MM.1S (cell line): ENCODE measurements at regions not wholly inside any gene's neighbourhood (a gene's known extent, or its start where the extent isn't known, plus 50 kb on each side); places are given as distances from the start of the nearest gene placed in this dataset.

Experiments used
- DNase-seq: peaks from one replicate; pipeline ENCODE4 v3.0.0-alpha.2; 2015
- H2AFZ ChIP-seq: fragments of 300-600 bp; sonication (generic); 2 replicates; pipeline ENCODE4 v1.6.0; 2016; ENCODE audit warnings: antibody characterized with exemption, low read length
- H3F3A ChIP-seq: fragments of 300-600 bp; sonication (generic); 2 replicates; pipeline ENCODE4 v1.6.1; 2016; ENCODE audit warnings: mild to moderate bottlenecking, antibody characterized with exemption, low read length, moderate library complexity, mixed read lengths; ENCODE audit not compliant: insufficient read depth
- H3K27ac ChIP-seq: fragments of 300-600 bp; sonication (generic); 2 replicates; pipeline ENCODE4 v1.5.1; 2016; ENCODE audit warnings: mild to moderate bottlenecking, low read length
- H3K27me3 ChIP-seq: fragments of 300-600 bp; sonication (generic); replicated peaks from 2 replicates; pipeline ENCODE4 v1.6.0; 2016; ENCODE audit warnings: low read length; ENCODE audit not compliant: insufficient read depth
- H3K36me3 ChIP-seq: fragments of 300-600 bp; sonication (generic); replicated peaks from 2 replicates; pipeline ENCODE4 v1.6.1; 2016; ENCODE audit warnings: mild to moderate bottlenecking, low read length, mixed read lengths; ENCODE audit not compliant: insufficient read depth
- H3K4me1 ChIP-seq: fragments of 300-600 bp; sonication (generic); 2 replicates; pipeline ENCODE4 v1.6.1; 2016; ENCODE audit warnings: low read length, mixed read lengths
- H3K4me2 ChIP-seq: fragments of 300-600 bp; sonication (generic); 2 replicates; pipeline ENCODE4 v1.6.0; 2016; ENCODE audit warnings: low read depth, low read length
- H3K4me3 ChIP-seq: fragments of 300-600 bp; sonication (generic); 2 replicates; pipeline ENCODE4 v1.5.1; 2016; ENCODE audit warnings: low read length, mixed read lengths
- H3K79me2 ChIP-seq: fragments of 300-600 bp; sonication (generic); 2 replicates; pipeline ENCODE4 v1.6.1; 2016; ENCODE audit warnings: mixed run types, low read length, mixed read lengths
- H3K9ac ChIP-seq: fragments of 300-600 bp; sonication (generic); 2 replicates; pipeline ENCODE4 v1.6.1; 2016; ENCODE audit warnings: low read length, mixed read lengths
- H3K9me2 ChIP-seq: fragments of 300-600 bp; sonication (generic); replicated peaks from 2 replicates; pipeline ENCODE4 v1.6.1; 2016; ENCODE audit warnings: mild to moderate bottlenecking, low read length, mixed read lengths; ENCODE audit not compliant: insufficient read depth
- H3K9me3 ChIP-seq: fragments of 300-600 bp; sonication (generic); replicated peaks from 2 replicates; pipeline ENCODE4 v1.6.1; 2016; ENCODE audit warnings: mild to moderate bottlenecking, low read length, mixed read lengths; ENCODE audit not compliant: insufficient read depth
- H4K20me1 ChIP-seq: fragments of 300-600 bp; sonication (generic); 2 replicates; pipeline ENCODE4 v1.6.1; 2016; ENCODE audit warnings: mild to moderate bottlenecking, low read length, moderate library complexity, mixed read lengths; ENCODE audit not compliant: insufficient read depth
- EZH2 ChIP-seq: fragments of 300-600 bp; sonication (generic); optimal IDR thresholded peaks from 2 replicates; pipeline ENCODE3; 2017; ENCODE audit warnings: low read depth, mild to moderate bottlenecking, antibody characterized with exemption, low read length, mixed read lengths
- EZH2phosphoT487 ChIP-seq: fragments of 300-600 bp; sonication (generic); IDR thresholded peaks from 2 replicates; pipeline ENCODE4 v1.6.1; 2018; ENCODE audit warnings: antibody characterized with exemption, low read length
- TF ChIP-seq, protein P1 (sequence below): fragments of 300-600 bp; sonication (generic); IDR thresholded peaks from 2 replicates; pipeline ENCODE4 v1.5.1; 2016; ENCODE audit warnings: antibody characterized with exemption, low read length, mixed read lengths

DNA sequence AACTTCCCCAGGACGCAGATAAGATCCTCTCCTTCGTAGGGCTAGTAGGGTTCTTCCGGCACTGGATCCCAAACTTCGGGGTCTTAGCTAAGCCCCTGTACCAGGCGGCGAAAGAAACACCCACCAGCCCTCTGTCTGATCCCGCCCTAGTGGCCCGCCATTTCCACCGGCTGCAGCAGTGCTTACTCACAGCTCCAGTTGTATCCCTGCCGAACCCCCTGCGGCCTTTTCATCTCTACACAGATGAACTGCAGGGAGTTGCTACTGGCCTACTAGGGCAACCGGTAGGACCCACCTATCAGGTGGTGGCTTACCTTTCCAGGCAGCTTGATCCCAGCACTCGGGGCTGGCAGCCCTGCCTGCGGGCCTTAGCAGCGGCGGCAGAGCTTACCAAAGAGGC is 961.2 kb downstream of the RPA4 start:
- H4K20me1 ChIP-seq = no peaks in the 10 kb centered on the region
- no peaks in the 10 kb centered on the region for H3K36me3 ChIP-seq
- H3K9me2 ChIP-seq = no peaks in the 10 kb centered on the region
- DNase-seq = no peak
- H3K9me3 ChIP-seq = no peaks in the 10 kb centered on the region
- no peaks in the 10 kb centered on the region for H3K27me3 ChIP-seq
- no peak overlapping the region for H3K9ac ChIP-seq
- no peak overlapping the region for H2AFZ ChIP-seq
- TF ChIP-seq EZH2 = no peak
- no peaks in the 10 kb centered on the region for H3F3A ChIP-seq
- H3K27ac ChIP-seq = no peak overlapping the region
- no peaks in the 10 kb centered on the region for H3K79me2 ChIP-seq
- H3K4me3 ChIP-seq = no peak overlapping the region
- no peaks in the 10 kb centered on the region for H3K4me1 ChIP-seq
- H3K4me2 ChIP-seq = no peak overlapping the region

DNA sequence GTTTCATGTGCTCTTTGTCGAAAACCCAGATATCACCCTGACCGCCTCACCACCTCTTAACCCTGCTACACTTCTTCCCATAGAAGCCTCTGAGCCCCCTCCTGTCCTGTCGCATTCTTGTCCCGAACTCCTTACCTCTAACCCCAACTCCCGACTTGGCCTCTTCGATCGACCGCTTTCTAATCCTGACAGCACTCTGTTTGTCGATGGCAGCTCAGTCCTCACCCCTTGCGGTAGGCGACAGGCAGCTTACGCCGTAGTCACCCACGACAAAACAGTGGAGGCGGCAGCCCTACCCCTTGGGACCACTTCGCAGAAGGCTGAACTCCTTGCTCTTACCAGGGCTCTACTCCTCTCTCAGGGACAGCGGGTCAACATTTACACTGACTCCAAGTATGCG is 961.7 kb downstream of the RPA4 start:
- no peak for DNase-seq
- Histone ChIP-seq H3K79me2 (no peaks in the 10 kb centered on the region), H3K4me1 (no peaks in the 10 kb centered on the region), H3K36me3 (no peaks in the 10 kb centered on the region), H3K27ac (no peak overlapping the region), H3K9me3 (no peaks in the 10 kb centered on the region), H3F3A (no peaks in the 10 kb centered on the region), H3K9ac (no peak overlapping the region), H3K27me3 (no peaks in the 10 kb centered on the region), H3K4me2 (no peak overlapping the region), H2AFZ (no peak overlapping the region), H3K4me3 (no peak overlapping the region), H3K9me2 (no peaks in the 10 kb centered on the region), H4K20me1 (no peaks in the 10 kb centered on the region)
- TF ChIP-seq EZH2phosphoT487 = no peak
- no peak for TF ChIP-seq EZH2
- TF ChIP-seq, protein P1, sequence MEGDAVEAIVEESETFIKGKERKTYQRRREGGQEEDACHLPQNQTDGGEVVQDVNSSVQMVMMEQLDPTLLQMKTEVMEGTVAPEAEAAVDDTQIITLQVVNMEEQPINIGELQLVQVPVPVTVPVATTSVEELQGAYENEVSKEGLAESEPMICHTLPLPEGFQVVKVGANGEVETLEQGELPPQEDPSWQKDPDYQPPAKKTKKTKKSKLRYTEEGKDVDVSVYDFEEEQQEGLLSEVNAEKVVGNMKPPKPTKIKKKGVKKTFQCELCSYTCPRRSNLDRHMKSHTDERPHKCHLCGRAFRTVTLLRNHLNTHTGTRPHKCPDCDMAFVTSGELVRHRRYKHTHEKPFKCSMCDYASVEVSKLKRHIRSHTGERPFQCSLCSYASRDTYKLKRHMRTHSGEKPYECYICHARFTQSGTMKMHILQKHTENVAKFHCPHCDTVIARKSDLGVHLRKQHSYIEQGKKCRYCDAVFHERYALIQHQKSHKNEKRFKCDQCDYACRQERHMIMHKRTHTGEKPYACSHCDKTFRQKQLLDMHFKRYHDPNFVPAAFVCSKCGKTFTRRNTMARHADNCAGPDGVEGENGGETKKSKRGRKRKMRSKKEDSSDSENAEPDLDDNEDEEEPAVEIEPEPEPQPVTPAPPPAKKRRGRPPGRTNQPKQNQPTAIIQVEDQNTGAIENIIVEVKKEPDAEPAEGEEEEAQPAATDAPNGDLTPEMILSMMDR = no peak

DNA sequence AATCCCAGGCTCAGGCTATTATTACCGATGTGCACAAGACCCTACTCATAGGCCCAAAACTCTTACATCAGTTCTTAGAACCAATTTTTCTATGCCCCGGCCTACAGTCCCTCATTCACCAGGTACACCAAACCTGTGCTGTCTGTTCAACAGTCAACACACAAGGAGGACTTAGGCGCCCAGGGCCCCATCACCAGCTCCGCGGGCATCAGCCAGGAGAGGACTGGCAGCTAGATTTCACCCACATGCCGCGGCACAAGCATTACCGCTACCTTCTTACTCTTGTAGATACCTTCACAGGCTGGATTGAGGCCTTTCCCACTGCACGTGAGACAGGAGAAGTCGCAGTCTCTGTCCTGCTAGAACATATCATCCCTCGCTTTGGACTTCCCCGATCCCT is 962.5 kb downstream of the RPA4 start:
- Histone ChIP-seq H3K9ac (no peak overlapping the region), H3K4me1 (no peaks in the 10 kb centered on the region), H3K4me3 (no peak overlapping the region), H2AFZ (no peak overlapping the region), H3F3A (no peaks in the 10 kb centered on the region), H3K27me3 (no peaks in the 10 kb centered on the region), H3K4me2 (no peak overlapping the region), H3K79me2 (no peaks in the 10 kb centered on the region), H3K9me3 (no peaks in the 10 kb centered on the region), H3K9me2 (no peaks in the 10 kb centered on the region), H3K36me3 (no peaks in the 10 kb centered on the region), H3K27ac (no peak overlapping the region), H4K20me1 (no peaks in the 10 kb centered on the region)
- TF ChIP-seq EZH2 (no peak), EZH2phosphoT487 (no peak)
- TF ChIP-seq, protein P1 = no peak
- DNase-seq = no peak

DNA sequence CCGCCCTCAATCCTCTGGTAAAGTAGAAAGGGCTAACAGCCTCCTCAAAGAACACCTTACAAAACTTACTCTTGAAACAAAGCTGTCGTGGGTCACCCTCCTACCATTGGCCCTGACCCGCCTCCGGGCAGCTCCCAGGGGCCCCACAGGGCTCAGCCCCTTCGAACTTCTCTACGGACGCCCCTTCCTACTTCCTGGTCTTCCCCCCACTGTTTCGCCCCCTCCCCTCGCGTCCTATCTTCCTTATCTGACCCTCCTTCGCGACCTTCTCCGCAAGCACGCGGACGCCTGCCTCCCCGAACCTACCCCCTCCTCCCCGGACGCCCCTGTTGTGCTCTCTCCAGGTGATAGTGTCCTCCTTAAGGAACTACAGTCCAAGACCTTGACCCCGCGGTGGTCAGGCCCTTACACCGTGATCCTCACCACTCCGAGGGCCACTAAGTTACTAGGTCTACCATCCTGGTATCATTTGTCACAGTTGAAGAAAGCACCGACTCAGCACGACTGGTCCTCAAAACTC is 963.1 kb downstream of the RPA4 start:
- TF ChIP-seq, protein P1 = no peak
- Histone ChIP-seq H3F3A (no peaks in the 10 kb centered on the region), H3K4me1 (no peaks in the 10 kb centered on the region), H3K4me3 (no peak overlapping the region), H2AFZ (no peak overlapping the region), H4K20me1 (no peaks in the 10 kb centered on the region), H3K36me3 (no peaks in the 10 kb centered on the region), H3K79me2 (no peaks in the 10 kb centered on the region), H3K9me3 (no peaks in the 10 kb centered on the region), H3K4me2 (no peak overlapping the region), H3K27me3 (no peaks in the 10 kb centered on the region), H3K9me2 (no peaks in the 10 kb centered on the region), H3K27ac (no peak overlapping the region), H3K9ac (no peak overlapping the region)
- no peak for DNase-seq
